Lower lobe of right lung (tissue), 2 donors: ENCODE measurements at regions not wholly inside any gene's neighbourhood (a gene's known extent, or its start where the extent isn't known, plus 50 kb on each side); places are given as distances from the start of the nearest gene placed in this dataset.

Source experiments
- ATAC-seq, 2 donors: fragments of 200-7000 bp; cut with Tn5 transposase; one replicate each; pipeline ENCODE4 v1.9.1; 2020 to 2022; ENCODE audit warnings: mild to moderate bottlenecking in 2 of 2, moderate library complexity in 2 of 2
- DNase-seq: peaks from one replicate; pipeline ENCODE4 v3.0.0-alpha.2; 2020
- H3K27ac ChIP-seq: fragments of 200-600 bp; one replicate; pipeline ENCODE4 v1.8.0; 2022
- H3K27me3 ChIP-seq: fragments of 200-600 bp; one replicate; pipeline ENCODE4 v1.8.0; 2022; ENCODE audit warnings: low read depth
- H3K36me3 ChIP-seq: fragments of 200-600 bp; one replicate; pipeline ENCODE4 v1.8.0; 2022; ENCODE audit warnings: mild to moderate bottlenecking
- H3K4me1 ChIP-seq: fragments of 200-600 bp; one replicate; pipeline ENCODE4 v1.8.0; 2022
- H3K4me3 ChIP-seq: fragments of 200-600 bp; one replicate; pipeline ENCODE4 v1.8.0; 2022; ENCODE audit warnings: mild to moderate bottlenecking
- H3K9me3 ChIP-seq: fragments of 200-600 bp; one replicate; pipeline ENCODE4 v1.8.0; 2022
- intact Hi-C: fragments of 100-400 bp; cut with DNase I; formaldehyde crosslinking; loops from one replicate; pipeline ENCODE4 v1.11.0; 2022
- TF ChIP-seq, protein P1 (sequence below): fragments of 200-600 bp; IDR thresholded peaks from one replicate; pipeline ENCODE4 v1.8.0; 2022; ENCODE audit warnings: antibody characterized with exemption, mild to moderate bottlenecking
- donor health status: DM: no; HTN: yes; CAD: no; lungs with severe emphysema.

- no peak overlapping the region for H3K27ac ChIP-seq
- no peak for DNase-seq
- H3K27me3 ChIP-seq: no peaks in the 10 kb centered on the region
- ATAC-seq: no peak
- intact Hi-C loops: no loop called here
- H3K4me1 ChIP-seq: peaks cover 12% of the 10 kb centered on the region
- peaks cover 51% of the 10 kb centered on the region for H3K36me3 ChIP-seq
- TF ChIP-seq, protein P1, sequence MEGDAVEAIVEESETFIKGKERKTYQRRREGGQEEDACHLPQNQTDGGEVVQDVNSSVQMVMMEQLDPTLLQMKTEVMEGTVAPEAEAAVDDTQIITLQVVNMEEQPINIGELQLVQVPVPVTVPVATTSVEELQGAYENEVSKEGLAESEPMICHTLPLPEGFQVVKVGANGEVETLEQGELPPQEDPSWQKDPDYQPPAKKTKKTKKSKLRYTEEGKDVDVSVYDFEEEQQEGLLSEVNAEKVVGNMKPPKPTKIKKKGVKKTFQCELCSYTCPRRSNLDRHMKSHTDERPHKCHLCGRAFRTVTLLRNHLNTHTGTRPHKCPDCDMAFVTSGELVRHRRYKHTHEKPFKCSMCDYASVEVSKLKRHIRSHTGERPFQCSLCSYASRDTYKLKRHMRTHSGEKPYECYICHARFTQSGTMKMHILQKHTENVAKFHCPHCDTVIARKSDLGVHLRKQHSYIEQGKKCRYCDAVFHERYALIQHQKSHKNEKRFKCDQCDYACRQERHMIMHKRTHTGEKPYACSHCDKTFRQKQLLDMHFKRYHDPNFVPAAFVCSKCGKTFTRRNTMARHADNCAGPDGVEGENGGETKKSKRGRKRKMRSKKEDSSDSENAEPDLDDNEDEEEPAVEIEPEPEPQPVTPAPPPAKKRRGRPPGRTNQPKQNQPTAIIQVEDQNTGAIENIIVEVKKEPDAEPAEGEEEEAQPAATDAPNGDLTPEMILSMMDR: no peak
- H3K9me3 ChIP-seq: no peaks in the 10 kb centered on the region
- H3K4me3 ChIP-seq: no peak overlapping the region
Observed at GRCh38 chr9:35552837-35553236, 52.2 kb upstream of the TESK1 start.

GRCh38 chr9:35553670-35554543 is 51.2 kb upstream of the TESK1 start:
- TF ChIP-seq, protein P1: peak; percentile 88
- intact Hi-C loops: no loop called here
- DNase-seq (peak; percentile 76), ATAC-seq (peak; percentile 93 to 94)
- peaks cover 51% of the 10 kb centered on the region for H3K36me3 ChIP-seq
- no peaks in the 10 kb centered on the region for H3K27me3 ChIP-seq
- no peak overlapping the region for H3K4me3 ChIP-seq
- H3K9me3 ChIP-seq: no peaks in the 10 kb centered on the region
- H3K27ac ChIP-seq: peak overlapping the region; percentile 48
- peaks cover 12% of the 10 kb centered on the region for H3K4me1 ChIP-seq

- intact Hi-C loops: no loop called here
- H3K9me3 ChIP-seq: no peaks in the 10 kb centered on the region
- no peaks in the 10 kb centered on the region for H3K27me3 ChIP-seq
- H3K4me1 ChIP-seq: peaks cover 12% of the 10 kb centered on the region
- H3K4me3 ChIP-seq: no peak overlapping the region
- TF ChIP-seq, protein P1: no peak
- peaks cover 57% of the 10 kb centered on the region for H3K36me3 ChIP-seq
- ATAC-seq (no peak), DNase-seq (no peak)
- H3K27ac ChIP-seq: no peak overlapping the region
Observed at GRCh38 chr9:35555246-35555701, 49.8 kb upstream of the TESK1 start.
